Peyer's patch (tissue), 4 donors: ENCODE measurements at regions not wholly inside any gene's neighbourhood (a gene's known extent, or its start where the extent isn't known, plus 50 kb on each side); places are given as distances from the start of the nearest gene placed in this dataset.

Experiments used
- DNase-seq, 3 donors: peaks; one replicate each; pipeline ENCODE4 v3.0.0-alpha.2; 2017 to 2019
- H3K27ac ChIP-seq, 4 donors: fragments of 200-600 bp; sonication (generic); one replicate each; pipeline ENCODE4 v1.5.1; 2016 to 2019
- H3K27me3 ChIP-seq, 2 donors: fragments of 200-600 bp; sonication (generic); one replicate each; pipeline ENCODE4 v1.5.1; 2019
- H3K36me3 ChIP-seq, 3 donors: fragments of 200-600 bp; sonication (generic); one replicate each; pipeline ENCODE4 v1.5.1; 2016 to 2019
- H3K4me1 ChIP-seq, 4 donors: fragments of 200-600 bp; sonication (generic); one replicate each; pipeline ENCODE4 v1.5.1; 2016 to 2019
- H3K4me3 ChIP-seq, 4 donors: fragments of 200-600 bp; sonication (generic); 1 replicate in 3 of 4; 2 replicates in 1 of 4; pipeline ENCODE4 v1.5.1; 2016 to 2019; ENCODE audit warnings: mild to moderate bottlenecking in 1 of 4
- H3K9me3 ChIP-seq, 4 donors: fragments of 200-600 bp; sonication (generic); one replicate each; pipeline ENCODE4 v1.5.1; 2016 to 2019; ENCODE audit warnings: mild to moderate bottlenecking in 1 of 4
- POLR2A ChIP-seq, 2 donors: fragments of 450-650 bp; IDR thresholded peaks; one replicate each; pipeline ENCODE4 v1.5.1; 2017; ENCODE audit warnings: antibody characterized with exemption in 2 of 2, mild to moderate bottlenecking in 2 of 2, moderate library complexity in 2 of 2
- TF ChIP-seq, protein P1 (sequence below), 6 experiments: fragments of 450-650 bp in 4 of 6; fragments of 200-600 bp in 2 of 6; sonication (generic) in 1 of 6; IDR thresholded peaks; one replicate each; pipeline ENCODE4 v1.5.1; 2017 to 2019; ENCODE audit warnings: antibody characterized with exemption in 6 of 6, mild to moderate bottlenecking in 3 of 6, moderate library complexity in 1 of 6

DNA sequence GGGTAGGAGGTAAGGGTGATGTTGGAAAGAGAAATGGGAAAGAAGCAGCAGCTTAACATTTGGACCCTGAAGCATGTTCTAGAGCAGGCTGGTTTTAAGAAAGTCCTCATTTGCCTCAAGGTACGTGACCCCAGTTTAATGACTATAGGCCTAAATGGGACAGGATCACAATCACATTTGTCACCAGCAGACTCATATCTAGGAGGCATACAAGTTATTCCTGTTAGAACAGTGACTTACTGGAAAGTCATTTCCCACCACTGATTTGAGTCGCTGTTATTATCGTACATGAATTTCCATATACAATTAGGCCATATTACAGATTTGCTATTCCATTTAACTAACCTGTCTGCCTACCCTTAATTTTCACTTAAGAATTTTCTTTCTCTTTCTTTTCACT is 326.1 kb downstream of the DAD1 start:
- H3K27me3 ChIP-seq: no peaks in the 10 kb centered on the region

DNA sequence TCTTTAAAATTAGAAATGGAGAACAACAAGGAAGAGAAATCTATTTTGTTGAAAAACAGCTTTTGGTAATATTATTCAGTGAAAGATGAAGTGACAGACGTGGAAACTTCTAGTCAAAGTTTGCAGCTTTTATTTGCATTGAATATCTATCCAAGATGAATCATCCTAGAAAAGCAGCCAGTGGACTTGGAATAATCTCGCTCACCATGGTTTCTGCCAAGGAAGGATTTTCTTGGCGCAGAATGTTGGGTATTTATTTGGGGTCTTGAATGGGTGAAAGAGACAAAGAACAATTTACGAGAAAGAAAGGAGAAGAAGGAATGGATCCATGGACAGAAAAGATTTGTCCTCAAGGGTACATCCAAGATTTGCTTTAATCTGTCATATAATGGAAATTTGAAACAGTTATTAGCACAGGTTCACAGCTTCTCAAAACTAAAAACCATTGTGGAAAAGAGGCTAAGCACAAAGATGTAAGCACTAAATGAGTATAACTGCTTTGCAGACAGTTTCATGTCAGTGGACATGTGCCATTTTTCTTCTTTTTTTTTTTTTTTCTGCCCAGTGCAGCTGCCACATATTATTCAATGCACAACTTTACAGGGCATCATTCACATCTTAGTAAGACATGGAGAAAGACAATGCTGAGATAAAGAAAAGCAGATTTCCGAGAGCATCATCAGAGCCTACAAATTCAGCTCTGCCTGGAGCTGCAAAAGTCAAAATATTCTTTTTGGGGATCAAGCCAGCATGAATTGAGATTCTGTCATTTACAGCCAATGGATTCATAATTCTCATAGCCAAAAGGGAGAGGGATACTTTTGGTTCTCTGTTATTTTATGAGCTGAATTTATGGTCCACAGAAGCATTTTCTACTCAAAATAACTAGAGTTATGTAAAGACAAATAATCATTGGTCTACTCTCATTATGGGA is 333.7 kb downstream of the DAD1 start:
- no peaks in the 10 kb centered on the region for H3K36me3 ChIP-seq
- no peak for TF ChIP-seq POLR2A (IDR thresholded peaks at IDR 0.05)
- TF ChIP-seq, protein P1, sequence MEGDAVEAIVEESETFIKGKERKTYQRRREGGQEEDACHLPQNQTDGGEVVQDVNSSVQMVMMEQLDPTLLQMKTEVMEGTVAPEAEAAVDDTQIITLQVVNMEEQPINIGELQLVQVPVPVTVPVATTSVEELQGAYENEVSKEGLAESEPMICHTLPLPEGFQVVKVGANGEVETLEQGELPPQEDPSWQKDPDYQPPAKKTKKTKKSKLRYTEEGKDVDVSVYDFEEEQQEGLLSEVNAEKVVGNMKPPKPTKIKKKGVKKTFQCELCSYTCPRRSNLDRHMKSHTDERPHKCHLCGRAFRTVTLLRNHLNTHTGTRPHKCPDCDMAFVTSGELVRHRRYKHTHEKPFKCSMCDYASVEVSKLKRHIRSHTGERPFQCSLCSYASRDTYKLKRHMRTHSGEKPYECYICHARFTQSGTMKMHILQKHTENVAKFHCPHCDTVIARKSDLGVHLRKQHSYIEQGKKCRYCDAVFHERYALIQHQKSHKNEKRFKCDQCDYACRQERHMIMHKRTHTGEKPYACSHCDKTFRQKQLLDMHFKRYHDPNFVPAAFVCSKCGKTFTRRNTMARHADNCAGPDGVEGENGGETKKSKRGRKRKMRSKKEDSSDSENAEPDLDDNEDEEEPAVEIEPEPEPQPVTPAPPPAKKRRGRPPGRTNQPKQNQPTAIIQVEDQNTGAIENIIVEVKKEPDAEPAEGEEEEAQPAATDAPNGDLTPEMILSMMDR (IDR thresholded peaks at IDR 0.05): no peak
- H3K4me3 ChIP-seq: no peak overlapping the region
- H3K4me1 ChIP-seq: no peaks in the 10 kb centered on the region
- no peaks in the 10 kb centered on the region for H3K27me3 ChIP-seq
- DNase-seq: no peak
- no peak overlapping the region for H3K27ac ChIP-seq
- no peaks in the 10 kb centered on the region for H3K9me3 ChIP-seq

More for the DNA sequence above, 326.1 kb downstream of the DAD1 start:
- H3K27ac ChIP-seq: no peak overlapping the region
- TF ChIP-seq POLR2A (IDR thresholded peaks at IDR 0.05): no peak
- TF ChIP-seq, protein P1 (IDR thresholded peaks at IDR 0.05): no peak
- no peak overlapping the region for H3K4me3 ChIP-seq
- no peaks in the 10 kb centered on the region for H3K4me1 ChIP-seq
- H3K9me3 ChIP-seq: no peaks in the 10 kb centered on the region
- no peaks in the 10 kb centered on the region for H3K36me3 ChIP-seq
- no peak for DNase-seq

DNA sequence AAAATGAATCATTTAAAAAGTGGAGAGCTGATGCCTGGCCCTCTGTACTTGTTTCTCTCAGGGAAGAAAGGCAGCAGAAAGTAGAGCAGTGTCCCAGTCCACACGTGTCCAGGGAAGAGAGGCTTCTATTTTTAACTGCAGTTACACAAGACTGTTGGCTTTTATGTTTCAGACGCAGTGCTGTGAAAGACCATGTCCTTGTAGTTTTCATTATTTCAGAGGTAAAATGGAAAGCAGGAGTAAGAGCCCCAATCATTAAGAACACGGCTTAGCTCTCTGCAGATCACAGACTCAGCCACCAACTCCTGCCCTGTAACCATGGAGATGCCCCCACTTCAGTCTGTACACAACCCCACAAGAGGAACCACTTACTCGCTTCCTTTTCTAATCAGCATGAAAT is 336.3 kb downstream of the DAD1 start:
- Histone ChIP-seq H3K27ac (no peak overlapping the region), H3K9me3 (no peaks in the 10 kb centered on the region), H3K27me3 (no peaks in the 10 kb centered on the region), H3K36me3 (no peaks in the 10 kb centered on the region), H3K4me1 (no peaks in the 10 kb centered on the region), H3K4me3 (no peak overlapping the region)
- no peak for DNase-seq
- TF ChIP-seq POLR2A (IDR thresholded peaks at IDR 0.05): no peak
- TF ChIP-seq, protein P1 (IDR thresholded peaks at IDR 0.05): no peak

DNA sequence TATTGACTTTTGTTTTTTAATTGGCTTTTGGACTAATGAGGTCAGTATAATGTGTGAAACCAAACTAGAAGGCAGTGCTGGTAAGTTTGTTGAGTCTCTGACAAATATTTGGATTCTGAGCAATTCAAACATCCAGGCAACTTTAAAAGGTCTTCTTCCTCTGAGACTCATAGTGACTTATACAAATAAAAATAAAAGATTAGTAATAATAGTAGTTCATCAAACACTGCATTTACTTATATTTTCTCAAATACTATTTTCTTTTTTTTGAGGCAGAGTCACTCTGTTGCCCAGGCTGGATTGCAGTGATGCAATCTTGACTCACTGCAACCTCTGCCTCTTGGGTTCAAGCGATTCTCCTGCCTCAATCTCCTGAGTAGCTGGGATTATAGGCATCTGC is 337.9 kb downstream of the DAD1 start:
- Histone ChIP-seq H3K27me3 (no peaks in the 10 kb centered on the region), H3K9me3 (no peaks in the 10 kb centered on the region), H3K27ac (no peak overlapping the region), H3K4me3 (no peak overlapping the region), H3K36me3 (no peaks in the 10 kb centered on the region), H3K4me1 (no peaks in the 10 kb centered on the region)
- TF ChIP-seq POLR2A (IDR thresholded peaks at IDR 0.05): no peak
- TF ChIP-seq, protein P1 (IDR thresholded peaks at IDR 0.05): no peak
- DNase-seq: no peak

DNA sequence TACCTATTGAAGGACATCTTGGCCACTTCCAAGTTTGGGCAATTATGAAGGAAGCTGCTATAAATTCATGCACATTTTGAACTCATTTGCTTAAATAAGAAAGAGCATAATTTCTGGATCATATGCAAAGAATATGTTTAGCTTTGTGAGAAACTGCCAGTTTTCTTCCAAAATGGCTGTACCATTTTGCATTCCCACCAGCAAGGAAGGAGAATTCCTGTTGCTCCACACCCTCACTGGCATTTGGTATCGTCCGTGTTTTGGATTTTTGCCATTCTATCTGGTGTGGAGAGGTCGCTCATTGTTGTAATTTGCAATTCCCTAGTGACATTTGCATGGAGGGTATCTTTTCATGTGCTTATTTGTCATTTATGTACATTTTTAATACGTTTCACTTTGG is 339.3 kb downstream of the DAD1 start:
- TF ChIP-seq POLR2A (IDR thresholded peaks at IDR 0.05): no peak
- TF ChIP-seq, protein P1 (IDR thresholded peaks at IDR 0.05): no peak
- Histone ChIP-seq H3K27ac (no peak overlapping the region), H3K36me3 (no peaks in the 10 kb centered on the region), H3K27me3 (no peaks in the 10 kb centered on the region), H3K4me3 (no peak overlapping the region), H3K9me3 (no peaks in the 10 kb centered on the region), H3K4me1 (no peaks in the 10 kb centered on the region)
- DNase-seq: no peak
